ENCODE measurements at regions not wholly inside any gene's neighbourhood (a gene's known extent, or its start where the extent isn't known, plus 50 kb on each side); places are given as distances from the start of the nearest gene placed in this dataset.

DNA sequence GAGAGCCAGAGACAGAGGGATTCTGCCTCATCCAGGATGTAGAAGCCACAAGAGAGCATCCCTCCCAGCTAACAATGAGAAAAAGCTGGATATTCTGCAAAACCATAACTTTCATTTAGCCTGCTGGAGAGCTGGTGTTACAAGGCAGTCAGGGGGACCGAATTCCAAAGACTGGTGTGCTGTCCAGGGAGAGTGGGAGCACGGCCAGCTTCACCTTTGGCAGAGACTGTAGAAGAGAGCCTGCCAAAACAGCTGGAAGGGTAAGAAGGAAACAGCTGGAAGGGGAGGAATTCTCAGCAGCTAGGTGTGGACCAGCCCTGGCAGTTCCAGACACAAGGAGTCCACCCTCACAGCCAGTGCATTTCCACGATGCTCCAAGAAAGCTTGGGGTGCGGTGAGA lies 109.9 kb upstream of the LINGO1 start:
- DNase-seq (ENCODE audit: low read depth in 2 of 2), result no peak
- Histone ChIP-seq H3K4me3 (replicated peaks in 1 of 4; ENCODE audit: control extremely low read depth in 1 of 4, insufficient read depth in 1 of 4, low read depth in 3 of 4, low read length in 4 of 4) (no peak overlapping the region), H4K20me1 (ENCODE audit: control insufficient read depth, extremely low read depth, insufficient read depth, low read length) (no peaks in the 10 kb centered on the region), H3K36me3 (ENCODE audit: control insufficient read depth, insufficient read depth, low read length) (no peaks in the 10 kb centered on the region), H3K27me3 (ENCODE audit: control insufficient read depth, insufficient read depth, low read length) (peaks cover 4% of the 10 kb centered on the region), H3K27ac (ENCODE audit: insufficient read depth, low read length) (no peak overlapping the region), H3K4me2 (ENCODE audit: extremely low read depth, insufficient read depth, low read length) (no peak overlapping the region), H2AFZ (ENCODE audit: low read length) (no peak overlapping the region), H3K4me1 (ENCODE audit: control insufficient read depth, extremely low read depth, insufficient read depth, low read length) (no peaks in the 10 kb centered on the region), H3K79me2 (ENCODE audit: control insufficient read depth, insufficient read depth, low read length) (no peaks in the 10 kb centered on the region), H3K9ac (ENCODE audit: insufficient read depth, low read length) (no peak overlapping the region), H3K9me3 (ENCODE audit: control insufficient read depth, insufficient read depth, low read depth, low read length) (no peaks in the 10 kb centered on the region)
- TF ChIP-seq, protein P1, sequence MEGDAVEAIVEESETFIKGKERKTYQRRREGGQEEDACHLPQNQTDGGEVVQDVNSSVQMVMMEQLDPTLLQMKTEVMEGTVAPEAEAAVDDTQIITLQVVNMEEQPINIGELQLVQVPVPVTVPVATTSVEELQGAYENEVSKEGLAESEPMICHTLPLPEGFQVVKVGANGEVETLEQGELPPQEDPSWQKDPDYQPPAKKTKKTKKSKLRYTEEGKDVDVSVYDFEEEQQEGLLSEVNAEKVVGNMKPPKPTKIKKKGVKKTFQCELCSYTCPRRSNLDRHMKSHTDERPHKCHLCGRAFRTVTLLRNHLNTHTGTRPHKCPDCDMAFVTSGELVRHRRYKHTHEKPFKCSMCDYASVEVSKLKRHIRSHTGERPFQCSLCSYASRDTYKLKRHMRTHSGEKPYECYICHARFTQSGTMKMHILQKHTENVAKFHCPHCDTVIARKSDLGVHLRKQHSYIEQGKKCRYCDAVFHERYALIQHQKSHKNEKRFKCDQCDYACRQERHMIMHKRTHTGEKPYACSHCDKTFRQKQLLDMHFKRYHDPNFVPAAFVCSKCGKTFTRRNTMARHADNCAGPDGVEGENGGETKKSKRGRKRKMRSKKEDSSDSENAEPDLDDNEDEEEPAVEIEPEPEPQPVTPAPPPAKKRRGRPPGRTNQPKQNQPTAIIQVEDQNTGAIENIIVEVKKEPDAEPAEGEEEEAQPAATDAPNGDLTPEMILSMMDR (conservative IDR thresholded peaks at IDR 0.05 in 1 of 2, IDR thresholded peaks at IDR 0.05 in 1 of 2; ENCODE audit: low read depth in 1 of 2, low read length in 2 of 2), result no peak
- no peak for TF ChIP-seq EZH2 (IDR thresholded peaks at IDR 0.05; ENCODE audit: low read length, missing control alignments)

DNA sequence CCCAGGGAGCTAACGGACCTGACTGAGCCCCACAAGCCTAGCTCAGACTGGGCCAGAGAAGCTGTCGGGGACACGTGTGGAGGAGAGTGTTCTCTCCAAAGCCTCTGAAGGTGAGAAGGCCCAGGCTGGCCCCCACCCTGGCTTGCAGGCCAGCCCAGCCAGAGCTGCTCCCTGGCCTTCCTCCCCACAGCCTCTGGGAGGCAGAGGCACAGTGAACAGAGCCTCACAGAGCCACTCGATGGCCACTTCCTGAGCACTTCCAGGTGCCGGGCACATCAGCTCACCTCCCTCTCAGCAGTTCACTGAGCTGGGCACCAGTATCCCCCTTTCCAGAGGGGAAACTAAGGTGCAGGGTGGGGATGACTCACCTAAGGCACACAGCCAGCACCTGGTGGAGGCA lies 109.4 kb upstream of the LINGO1 start:
- no peak for TF ChIP-seq EZH2 (IDR thresholded peaks at IDR 0.05; ENCODE audit: low read length, missing control alignments)
- TF ChIP-seq, protein P1 (conservative IDR thresholded peaks at IDR 0.05 in 1 of 2, IDR thresholded peaks at IDR 0.05 in 1 of 2; ENCODE audit: low read depth in 1 of 2, low read length in 2 of 2), result no peak
- Histone ChIP-seq H3K9me3 (ENCODE audit: control insufficient read depth, insufficient read depth, low read depth, low read length) (no peaks in the 10 kb centered on the region), H3K27me3 (ENCODE audit: control insufficient read depth, insufficient read depth, low read length) (peaks cover 4% of the 10 kb centered on the region), H2AFZ (ENCODE audit: low read length) (no peak overlapping the region), H4K20me1 (ENCODE audit: control insufficient read depth, extremely low read depth, insufficient read depth, low read length) (no peaks in the 10 kb centered on the region), H3K9ac (ENCODE audit: insufficient read depth, low read length) (no peak overlapping the region), H3K36me3 (ENCODE audit: control insufficient read depth, insufficient read depth, low read length) (no peaks in the 10 kb centered on the region), H3K4me3 (replicated peaks in 1 of 4; ENCODE audit: control extremely low read depth in 1 of 4, insufficient read depth in 1 of 4, low read depth in 3 of 4, low read length in 4 of 4) (no peak overlapping the region), H3K27ac (ENCODE audit: insufficient read depth, low read length) (no peak overlapping the region), H3K4me2 (ENCODE audit: extremely low read depth, insufficient read depth, low read length) (no peak overlapping the region), H3K79me2 (ENCODE audit: control insufficient read depth, insufficient read depth, low read length) (no peaks in the 10 kb centered on the region), H3K4me1 (ENCODE audit: control insufficient read depth, extremely low read depth, insufficient read depth, low read length) (no peaks in the 10 kb centered on the region)
- no peak for DNase-seq (ENCODE audit: low read depth in 2 of 2)

DNA sequence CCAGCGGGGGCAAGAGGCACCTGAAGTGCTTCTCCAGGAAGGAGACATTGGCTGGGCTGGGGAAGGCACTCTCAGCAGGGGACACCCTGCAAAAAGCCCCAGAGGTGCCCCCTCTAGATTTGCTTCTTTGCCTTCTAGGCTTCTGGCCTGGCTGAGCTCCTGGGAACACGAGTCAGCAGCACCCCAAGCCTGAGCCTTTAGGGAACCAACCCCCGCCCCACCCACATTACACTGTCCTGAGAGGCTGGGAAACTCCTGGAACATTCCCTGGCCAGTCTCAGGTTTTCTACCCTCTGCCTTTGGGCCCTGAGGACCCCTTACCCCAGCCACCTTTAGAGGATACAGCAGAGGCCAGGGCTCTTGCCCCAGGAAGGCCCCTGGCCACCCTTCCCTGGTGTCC lies 108.4 kb upstream of the LINGO1 start:
- Histone ChIP-seq H3K9me3 (ENCODE audit: control insufficient read depth, insufficient read depth, low read depth, low read length) (no peaks in the 10 kb centered on the region), H4K20me1 (ENCODE audit: control insufficient read depth, extremely low read depth, insufficient read depth, low read length) (no peaks in the 10 kb centered on the region), H3K4me1 (ENCODE audit: control insufficient read depth, extremely low read depth, insufficient read depth, low read length) (no peaks in the 10 kb centered on the region), H3K9ac (ENCODE audit: insufficient read depth, low read length) (no peak overlapping the region), H3K4me2 (ENCODE audit: extremely low read depth, insufficient read depth, low read length) (no peak overlapping the region), H3K36me3 (ENCODE audit: control insufficient read depth, insufficient read depth, low read length) (no peaks in the 10 kb centered on the region), H3K27ac (ENCODE audit: insufficient read depth, low read length) (no peak overlapping the region), H3K27me3 (ENCODE audit: control insufficient read depth, insufficient read depth, low read length) (peaks cover 4% of the 10 kb centered on the region), H2AFZ (ENCODE audit: low read length) (no peak overlapping the region), H3K4me3 (replicated peaks in 1 of 4; ENCODE audit: control extremely low read depth in 1 of 4, insufficient read depth in 1 of 4, low read depth in 3 of 4, low read length in 4 of 4) (no peak overlapping the region), H3K79me2 (ENCODE audit: control insufficient read depth, insufficient read depth, low read length) (no peaks in the 10 kb centered on the region)
- DNase-seq (ENCODE audit: low read depth in 2 of 2), result no peak
- TF ChIP-seq, protein P1 (conservative IDR thresholded peaks at IDR 0.05 in 1 of 2, IDR thresholded peaks at IDR 0.05 in 1 of 2; ENCODE audit: low read depth in 1 of 2, low read length in 2 of 2), result no peak
- TF ChIP-seq EZH2 (IDR thresholded peaks at IDR 0.05; ENCODE audit: low read length, missing control alignments), result no peak
